Activated CD4-positive, alpha-beta T cell treated with anti-CD3 and anti-CD28 coated beads for 36 hours (primary cell): ENCODE measurements at regions not wholly inside any gene's neighbourhood (a gene's known extent, or its start where the extent isn't known, plus 50 kb on each side); places are given as distances from the start of the nearest gene placed in this dataset.
"Not testable (repeated sequence)": the region's sequence is repeated elsewhere in the genome, so short reads cannot be mapped to it uniquely, and the experiment has no call there.

Source experiments
- ATAC-seq: fragments of 200-7000 bp; cut with Tn5 transposase; one replicate; pipeline ENCODE4 v1.10.0; 2021; ENCODE audit warnings: mild to moderate bottlenecking, moderate library complexity
- CTCF ChIA-PET: fragments of 350-600 bp; sonication (Branson Sonifier 250); formaldehyde crosslinking; loops from one replicate; lab custom pipeline; 2021; ENCODE audit warnings: antibody characterized with exemption; lab: Charles Lee
- POLR2A ChIA-PET: fragments of 350-600 bp; sonication (Branson Sonifier 250); formaldehyde crosslinking; loops from one replicate; lab custom pipeline; 2021; ENCODE audit warnings: antibody characterized with exemption, inconsistent platforms; lab: Charles Lee
- DNase-seq: peaks from one replicate; pipeline ENCODE4 v3.0.0-alpha.2; 2020
- H3K27ac Mint-ChIP-seq: one replicate; pipeline ENCODE4 v1.8.0; 2021; ENCODE audit warnings: mixed read lengths
- H3K27me3 Mint-ChIP-seq: one replicate; pipeline ENCODE4 v1.8.0; 2021; ENCODE audit warnings: mixed read lengths
- H3K36me3 Mint-ChIP-seq: one replicate; pipeline ENCODE4 v1.8.0; 2021; ENCODE audit warnings: low read depth, mixed read lengths
- H3K4me1 Mint-ChIP-seq: one replicate; pipeline ENCODE4 v1.8.0; 2021; ENCODE audit warnings: mixed read lengths
- H3K4me3 Mint-ChIP-seq: one replicate; pipeline ENCODE4 v1.8.0; 2021; ENCODE audit warnings: mild to moderate bottlenecking, moderate library complexity, mixed read lengths
- H3K9me3 Mint-ChIP-seq: one replicate; pipeline ENCODE4 v1.8.0; 2021; ENCODE audit warnings: low read depth, mixed read lengths
- intact Hi-C, 2 experiments: fragments of 100-400 bp; cut with DNase I in 1 of 2; cut with micrococcal nuclease in 1 of 2; formaldehyde crosslinking; loops; one replicate each; pipeline versions ENCODE4 v1.14.2 to v1.15.1; 2022 to 2024; cut with DNase I, micrococcal nuclease

DNA sequence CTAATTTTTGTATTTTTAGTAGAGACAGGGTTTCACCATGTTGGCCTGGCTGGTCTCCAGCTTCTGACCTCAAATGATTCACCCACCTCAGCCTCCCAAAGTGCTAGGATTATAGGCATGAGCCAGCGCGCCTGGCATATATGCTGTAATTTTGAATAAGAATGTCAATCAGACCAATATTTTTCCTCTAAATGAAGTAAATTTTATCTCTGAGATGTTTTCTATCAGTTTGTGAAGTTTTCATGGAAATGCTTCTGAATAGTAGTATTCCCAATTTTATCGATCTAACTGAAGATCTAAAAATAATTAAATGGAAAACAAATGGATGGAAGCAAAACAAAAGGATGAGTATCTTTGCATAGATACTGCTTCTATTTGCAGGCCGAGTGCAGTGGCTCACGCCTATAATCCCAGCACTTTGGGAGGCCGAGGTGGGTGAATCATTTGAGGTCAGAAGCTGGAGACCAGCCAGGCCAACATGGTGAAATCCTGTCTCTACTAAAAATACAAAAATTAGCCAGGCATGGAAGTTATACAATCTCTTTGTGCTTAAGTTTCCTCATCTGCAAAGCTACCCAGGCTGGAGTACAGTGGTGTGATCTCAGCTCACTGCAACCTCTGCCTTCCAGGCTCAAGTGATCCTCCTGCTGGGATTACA lies 103.9 kb upstream of the RAP2B start:
- H3K36me3 Mint-ChIP-seq, H3K27ac Mint-ChIP-seq, H3K4me3 Mint-ChIP-seq, H3K27me3 Mint-ChIP-seq, POLR2A ChIA-PET, intact Hi-C loops, ATAC-seq, CTCF ChIA-PET, H3K9me3 Mint-ChIP-seq, H3K4me1 Mint-ChIP-seq: not testable (repeated sequence)
- peak; percentile 8 for DNase-seq

DNA sequence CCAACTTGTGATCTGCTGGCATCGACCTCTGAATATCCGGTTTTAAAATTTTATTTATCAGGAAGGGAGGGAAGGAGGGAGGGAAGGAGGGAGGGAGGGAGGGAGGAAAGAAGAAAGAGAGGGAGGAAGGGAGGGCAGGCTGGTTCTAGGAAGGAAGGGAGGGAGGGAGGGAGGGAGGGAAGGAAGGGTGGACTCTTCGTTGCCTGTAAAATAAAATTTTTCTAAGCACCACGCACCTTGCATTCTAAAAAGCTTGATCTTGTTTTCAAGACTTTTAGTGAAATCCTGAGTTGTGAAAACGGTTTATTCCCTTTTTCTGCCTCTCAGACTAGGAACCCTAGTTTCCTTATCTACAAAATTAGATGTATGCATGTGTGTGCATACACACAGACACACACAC lies 101.7 kb upstream of the RAP2B start:
- intact Hi-C loops = no loop called here
- POLR2A ChIA-PET = no interaction called here
- CTCF ChIA-PET = no interaction called here

DNA sequence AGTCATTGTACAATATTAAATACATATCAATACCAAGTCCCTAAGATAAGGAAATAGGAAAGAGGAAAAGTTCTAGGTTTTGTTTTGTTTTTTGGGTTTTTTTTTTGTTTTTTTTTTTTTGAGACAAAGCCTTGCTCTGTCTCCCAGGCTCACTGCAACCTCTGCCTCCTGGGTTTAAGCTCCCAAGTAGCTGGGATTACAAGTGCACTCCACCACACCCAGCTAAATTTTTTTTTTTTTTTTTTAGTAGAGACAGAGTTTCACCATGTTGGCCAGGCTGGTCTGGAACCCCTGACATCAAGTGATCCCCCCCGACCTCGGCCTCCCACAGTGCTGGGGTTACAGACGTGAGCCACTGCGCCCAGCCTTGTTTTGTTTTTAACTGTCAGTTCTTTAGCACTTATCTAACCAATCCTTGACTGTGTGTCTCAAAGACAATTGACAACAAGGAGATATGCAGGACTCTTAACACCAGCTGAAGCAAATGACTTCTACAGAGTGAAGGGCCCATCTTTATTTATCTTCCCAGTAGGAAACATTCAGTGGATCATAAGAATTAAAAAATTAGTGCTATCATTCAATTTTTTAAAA lies 100.0 kb upstream of the RAP2B start:
- intact Hi-C loops = no loop called here
- ChIA-PET POLR2A (no interaction called here), CTCF (no interaction called here)
- no peak for DNase-seq
- ATAC-seq = no peak
- no peak overlapping the region for H3K4me3 Mint-ChIP-seq
- H3K4me1 Mint-ChIP-seq = no peaks in the 10 kb centered on the region
- H3K27ac Mint-ChIP-seq = no peak overlapping the region
- no peaks in the 10 kb centered on the region for H3K36me3 Mint-ChIP-seq
- no peaks in the 10 kb centered on the region for H3K27me3 Mint-ChIP-seq
- no peaks in the 10 kb centered on the region for H3K9me3 Mint-ChIP-seq

More for the DNA sequence above, 101.7 kb upstream of the RAP2B start:
- Mint-ChIP-seq H3K4me1 (no peaks in the 10 kb centered on the region), H3K36me3 (no peaks in the 10 kb centered on the region), H3K9me3 (no peaks in the 10 kb centered on the region), H3K27ac (no peak overlapping the region), H3K27me3 (no peaks in the 10 kb centered on the region), H3K4me3 (no peak overlapping the region)
- ATAC-seq = no peak
- no peak for DNase-seq

DNA sequence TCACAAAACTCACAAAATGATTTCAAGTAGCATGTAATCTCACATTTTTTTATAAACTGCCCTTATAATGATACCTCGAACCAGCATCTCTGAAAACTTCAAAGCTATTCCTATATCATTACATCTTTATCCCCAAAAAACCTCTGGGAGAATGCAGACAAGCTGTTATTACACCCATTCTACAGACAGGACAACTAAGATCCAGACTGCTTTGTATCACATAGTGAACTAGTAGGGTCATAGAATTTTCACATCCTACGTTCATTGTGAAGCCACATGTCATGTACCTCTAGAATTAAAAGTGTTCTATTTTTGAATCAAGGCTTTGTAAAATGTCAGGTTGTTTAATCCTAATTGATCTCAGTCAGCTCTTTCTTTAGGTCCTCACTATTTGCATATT lies 98.7 kb upstream of the RAP2B start:
- intact Hi-C loops = no loop called here
- H3K4me1 Mint-ChIP-seq = no peaks in the 10 kb centered on the region
- H3K27ac Mint-ChIP-seq = no peak overlapping the region
- ATAC-seq (no peak), DNase-seq (no peak)
- no peaks in the 10 kb centered on the region for H3K9me3 Mint-ChIP-seq
- ChIA-PET CTCF (no interaction called here), POLR2A (no interaction called here)
- H3K4me3 Mint-ChIP-seq = no peak overlapping the region
- no peaks in the 10 kb centered on the region for H3K36me3 Mint-ChIP-seq
- no peaks in the 10 kb centered on the region for H3K27me3 Mint-ChIP-seq

DNA sequence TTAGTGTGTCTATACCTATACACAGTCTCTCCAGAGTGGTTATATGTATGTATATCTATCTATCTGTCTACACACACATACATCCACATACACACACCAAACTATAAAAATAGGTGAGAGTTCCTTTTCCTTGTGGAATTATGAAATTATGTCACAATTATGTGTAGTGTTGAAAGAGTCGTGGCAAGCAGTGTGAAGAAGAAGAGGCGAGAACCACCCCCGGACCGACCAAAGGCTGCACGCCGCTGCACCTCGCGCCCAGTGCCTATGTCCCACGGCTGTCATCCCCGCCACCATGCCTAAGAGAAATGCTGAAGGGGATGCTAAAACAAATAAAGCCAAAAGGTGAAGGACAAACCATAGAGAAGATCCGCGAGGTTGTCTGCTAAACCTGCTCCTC lies 95.0 kb upstream of the RAP2B start:
- H3K4me1 Mint-ChIP-seq = no peaks in the 10 kb centered on the region
- intact Hi-C loops = no loop called here
- ATAC-seq (no peak), DNase-seq (no peak)
- no peaks in the 10 kb centered on the region for H3K9me3 Mint-ChIP-seq
- H3K36me3 Mint-ChIP-seq = no peaks in the 10 kb centered on the region
- H3K27ac Mint-ChIP-seq = no peak overlapping the region
- POLR2A ChIA-PET = no interaction called here
- H3K4me3 Mint-ChIP-seq = no peak overlapping the region
- CTCF ChIA-PET = no interaction called here
- no peaks in the 10 kb centered on the region for H3K27me3 Mint-ChIP-seq

DNA sequence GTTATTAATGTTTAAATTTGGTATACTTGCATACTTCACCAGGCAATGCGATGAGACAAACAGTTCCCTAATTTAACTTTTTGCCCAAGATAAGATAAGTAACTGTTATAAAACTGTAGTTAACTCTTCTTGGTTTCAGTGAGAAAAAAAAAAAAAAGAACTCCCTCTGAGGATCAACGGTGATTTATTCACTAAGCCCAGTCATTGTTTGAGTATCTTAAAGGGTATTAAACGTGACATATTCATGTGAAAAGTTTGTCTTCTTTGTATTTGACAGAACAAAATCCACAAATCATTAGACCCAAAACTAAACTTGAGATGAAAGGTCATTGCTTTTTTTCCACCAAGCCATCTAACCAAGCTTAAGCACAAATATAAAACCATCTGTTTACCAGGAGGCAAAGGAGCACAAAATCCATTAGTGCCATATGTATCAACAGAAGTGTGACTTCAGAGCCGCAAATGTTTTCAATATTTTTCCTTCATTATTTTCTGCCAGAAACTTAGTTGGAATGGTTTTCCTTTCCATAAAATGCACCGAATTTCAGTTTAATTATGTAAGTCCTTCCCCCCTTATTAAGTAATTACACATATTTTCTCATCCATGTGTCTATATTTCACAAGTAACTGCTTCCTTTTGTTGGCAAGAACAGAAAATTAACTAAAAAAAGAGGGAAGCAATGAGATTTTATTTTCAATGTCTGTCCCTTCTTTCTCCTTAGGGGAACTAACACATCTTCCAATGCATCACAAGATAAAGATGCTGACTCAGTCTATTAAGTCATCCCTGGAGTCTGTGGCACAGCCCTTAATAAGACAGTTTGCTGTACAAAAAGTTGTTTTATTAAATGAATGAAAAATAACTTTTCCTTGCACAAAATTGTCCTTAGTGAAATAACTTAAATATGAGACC lies 92.2 kb upstream of the RAP2B start:
- DNase-seq (no peak), ATAC-seq (no peak)
- ChIA-PET CTCF (interaction anchor here (0.6 kb wide), 1 partner anchor 694 kb away, joined by 5 read pairs; no protein-coding TSS in a partner anchor), POLR2A (no interaction called here)
- Mint-ChIP-seq H3K4me3 (no peak overlapping the region), H3K36me3 (no peaks in the 10 kb centered on the region), H3K4me1 (no peaks in the 10 kb centered on the region), H3K9me3 (no peaks in the 10 kb centered on the region), H3K27ac (no peak overlapping the region), H3K27me3 (no peaks in the 10 kb centered on the region)
- intact Hi-C loops = no loop called here

DNA sequence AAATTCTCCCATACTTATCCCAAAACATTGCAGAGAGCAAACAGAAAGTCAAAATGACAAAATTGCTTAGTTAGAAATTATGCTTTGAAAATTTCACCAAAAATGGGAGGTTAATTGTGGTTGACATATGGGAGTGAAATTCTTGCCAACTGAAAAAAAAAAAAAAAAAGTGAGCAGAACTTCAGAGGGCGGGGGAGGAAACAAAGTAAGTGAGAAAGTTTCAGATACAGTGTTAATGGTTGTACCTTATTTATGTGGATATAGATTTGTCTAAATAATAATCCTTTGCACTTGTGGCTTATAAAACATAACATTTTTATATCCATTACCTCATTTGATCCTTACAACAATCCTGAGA lies 91.5 kb upstream of the RAP2B start:
- Mint-ChIP-seq H3K36me3 (no peaks in the 10 kb centered on the region), H3K4me1 (no peaks in the 10 kb centered on the region), H3K9me3 (no peaks in the 10 kb centered on the region), H3K27me3 (no peaks in the 10 kb centered on the region), H3K4me3 (no peak overlapping the region), H3K27ac (no peak overlapping the region)
- ATAC-seq (no peak), DNase-seq (no peak)
- intact Hi-C loops = no loop called here
- CTCF ChIA-PET = no interaction called here
- POLR2A ChIA-PET = no interaction called here

DNA sequence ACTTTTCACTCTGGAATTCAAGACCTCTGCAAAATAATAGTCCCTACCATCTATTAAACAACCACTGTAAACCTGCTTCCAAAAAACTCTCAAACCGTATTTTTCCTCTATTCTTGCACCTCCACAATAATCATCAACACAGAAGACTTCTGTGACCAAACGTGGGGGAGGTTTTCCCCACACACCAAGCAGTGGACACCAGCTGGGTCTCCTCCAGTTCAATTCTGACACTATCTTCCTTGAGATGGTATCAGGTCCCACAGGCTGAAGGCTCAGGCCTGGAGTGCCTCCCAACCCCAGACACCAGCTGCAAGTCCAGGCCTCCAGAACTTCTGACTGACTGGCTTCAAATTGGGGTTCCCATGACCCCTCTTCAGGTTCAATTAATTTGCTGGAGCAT lies 89.6 kb upstream of the RAP2B start:
- ChIA-PET CTCF (interaction anchor here (0.6 kb wide), 1 partner anchor 147 kb away, joined by 3 read pairs; no protein-coding TSS in a partner anchor), POLR2A (no interaction called here)
- no peak overlapping the region for H3K27ac Mint-ChIP-seq
- no peaks in the 10 kb centered on the region for H3K36me3 Mint-ChIP-seq
- intact Hi-C loops = no loop called here
- H3K4me3 Mint-ChIP-seq = no peak overlapping the region
- H3K4me1 Mint-ChIP-seq = no peaks in the 10 kb centered on the region
- ATAC-seq = no peak
- no peaks in the 10 kb centered on the region for H3K9me3 Mint-ChIP-seq
- no peaks in the 10 kb centered on the region for H3K27me3 Mint-ChIP-seq
- DNase-seq = no peak

DNA sequence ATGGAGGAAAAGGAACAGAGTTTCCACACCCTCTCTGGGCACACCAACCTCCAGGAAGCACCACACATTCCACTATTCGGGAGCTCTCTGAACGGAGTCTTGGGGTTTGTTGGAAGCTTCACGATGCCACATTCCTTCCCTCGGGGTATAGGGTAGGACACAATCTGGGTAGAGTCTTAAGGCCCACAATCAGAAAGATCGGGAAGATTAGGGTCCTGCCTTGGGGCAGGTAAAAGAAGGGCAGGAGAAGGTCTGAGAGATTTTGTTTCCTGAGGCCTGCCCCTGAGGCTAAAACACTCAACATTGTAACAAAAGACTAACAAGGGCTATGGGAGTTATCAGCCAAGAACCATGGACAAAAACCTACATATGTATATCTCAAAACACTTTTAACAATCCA lies 89.2 kb upstream of the RAP2B start:
- no peaks in the 10 kb centered on the region for H3K36me3 Mint-ChIP-seq
- no peaks in the 10 kb centered on the region for H3K4me1 Mint-ChIP-seq
- H3K27me3 Mint-ChIP-seq = no peaks in the 10 kb centered on the region
- DNase-seq (no peak), ATAC-seq (no peak)
- H3K27ac Mint-ChIP-seq = no peak overlapping the region
- ChIA-PET POLR2A (no interaction called here), CTCF (interaction anchor here (0.6 kb wide), 1 partner anchor 147 kb away, joined by 3 read pairs; no protein-coding TSS in a partner anchor)
- H3K9me3 Mint-ChIP-seq = no peaks in the 10 kb centered on the region
- intact Hi-C loops = no loop called here
- H3K4me3 Mint-ChIP-seq = no peak overlapping the region

DNA sequence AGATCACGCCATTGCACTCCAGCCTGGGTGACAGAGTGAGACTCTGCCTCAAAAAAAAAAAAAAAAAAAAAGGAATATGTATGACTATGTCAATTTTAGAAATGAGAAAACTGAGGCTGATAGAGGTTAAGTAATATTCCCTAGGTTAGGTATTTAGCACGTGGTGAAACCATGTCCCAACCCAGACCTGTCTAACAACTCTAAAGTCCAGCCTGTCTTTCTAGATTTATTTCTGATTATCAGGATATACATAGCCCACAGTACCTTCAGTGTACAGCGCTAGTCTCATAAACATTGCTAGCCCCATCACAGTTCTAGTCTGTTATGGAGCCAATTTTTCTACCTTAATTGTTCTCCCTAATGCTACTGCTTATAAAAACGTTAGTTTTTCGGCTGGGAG lies 88.4 kb upstream of the RAP2B start:
- CTCF ChIA-PET = no interaction called here
- no peaks in the 10 kb centered on the region for H3K27me3 Mint-ChIP-seq
- no peak overlapping the region for H3K4me3 Mint-ChIP-seq

DNA sequence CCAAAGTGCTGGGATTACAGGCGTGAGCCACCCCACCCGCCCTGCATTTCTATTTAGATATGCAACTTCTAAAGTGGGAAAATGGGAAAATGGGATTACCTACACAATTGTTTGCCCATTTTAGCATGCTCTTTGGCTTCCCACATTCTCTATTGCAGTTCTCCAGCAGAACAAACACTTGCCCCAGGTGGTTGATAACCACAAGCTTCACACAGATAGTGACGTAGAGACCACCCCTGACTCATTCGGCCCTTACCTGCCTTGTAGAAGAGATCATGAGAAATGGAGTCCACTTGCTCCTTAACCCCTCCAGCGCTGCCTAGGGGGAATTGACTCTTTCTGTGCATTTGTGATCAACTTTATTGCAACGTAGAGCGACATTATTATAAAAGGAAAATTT lies 83.2 kb upstream of the RAP2B start:
- Mint-ChIP-seq H3K27me3 (no peaks in the 10 kb centered on the region), H3K4me1 (no peaks in the 10 kb centered on the region), H3K36me3 (no peaks in the 10 kb centered on the region), H3K4me3 (no peak overlapping the region), H3K9me3 (no peaks in the 10 kb centered on the region), H3K27ac (no peak overlapping the region)
- POLR2A ChIA-PET = no interaction called here
- CTCF ChIA-PET = no interaction called here
- no peak for ATAC-seq
- DNase-seq = no peak
- intact Hi-C loops = no loop called here

More for the DNA sequence above, 88.4 kb upstream of the RAP2B start:
- intact Hi-C loops = no loop called here
- Mint-ChIP-seq H3K4me1 (no peaks in the 10 kb centered on the region), H3K27ac (no peak overlapping the region), H3K36me3 (no peaks in the 10 kb centered on the region), H3K9me3 (no peaks in the 10 kb centered on the region)
- no peak for ATAC-seq
- POLR2A ChIA-PET = no interaction called here
- DNase-seq = no peak

DNA sequence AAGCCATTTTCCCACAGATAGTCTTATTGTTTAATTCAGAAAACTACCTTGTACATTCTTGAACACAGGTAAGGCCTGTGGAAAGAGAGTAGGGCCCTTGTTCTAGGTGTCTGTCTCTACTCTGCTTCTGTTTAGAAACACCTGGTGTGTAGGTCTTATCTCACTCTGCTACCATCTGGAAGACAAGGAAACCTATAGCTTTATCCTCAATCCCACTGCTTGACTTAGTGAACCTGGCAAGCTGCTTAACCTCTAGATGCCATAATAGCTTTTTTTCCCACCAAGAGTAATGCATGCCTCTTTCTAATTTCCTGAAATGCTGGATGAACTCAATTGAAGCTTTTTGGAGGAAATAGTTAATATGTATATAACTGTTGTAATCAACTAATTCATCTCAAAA lies 82.6 kb upstream of the RAP2B start:
- no peak overlapping the region for H3K27ac Mint-ChIP-seq

More for the DNA sequence above, 82.6 kb upstream of the RAP2B start:
- POLR2A ChIA-PET = no interaction called here
- Mint-ChIP-seq H3K36me3 (no peaks in the 10 kb centered on the region), H3K27me3 (no peaks in the 10 kb centered on the region), H3K4me3 (no peak overlapping the region), H3K9me3 (no peaks in the 10 kb centered on the region), H3K4me1 (no peaks in the 10 kb centered on the region)
- intact Hi-C loops = no loop called here
- DNase-seq (no peak), ATAC-seq (no peak)
- CTCF ChIA-PET = no interaction called here
